ENCODE measurements at regions not wholly inside any gene's neighbourhood (a gene's known extent, or its start where the extent isn't known, plus 50 kb on each side); places are given as distances from the start of the nearest gene placed in this dataset.

- no peak for DNase-seq (ENCODE audit: low read depth)
Measured at GRCh38 chr2:2926009-2926857, 451.4 kb downstream of the EIPR1 start.

DNA sequence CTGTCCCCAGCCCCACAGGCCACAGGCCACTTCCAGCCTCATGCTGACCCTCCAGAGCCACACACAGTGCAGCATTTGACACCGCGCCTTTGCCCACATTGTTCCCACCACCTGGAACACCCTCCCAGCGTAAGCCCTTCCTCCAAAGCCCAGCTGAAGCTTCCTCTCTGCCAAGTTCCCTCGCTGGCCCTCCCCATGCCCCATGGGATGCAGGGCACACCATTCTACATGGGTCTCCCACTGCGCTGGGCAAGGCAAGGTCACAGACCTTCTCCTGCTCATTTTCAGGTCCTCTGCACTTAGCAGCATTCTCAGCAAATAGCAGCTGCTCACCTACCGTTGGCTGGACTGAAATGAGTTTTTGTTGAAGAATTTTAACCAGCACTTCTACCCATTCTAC is 455.5 kb downstream of the EIPR1 start:
- no peak for DNase-seq (ENCODE audit: low read depth)

GRCh38 chr2:2921011-2921720 is 456.5 kb downstream of the EIPR1 start:
- no peak for DNase-seq (ENCODE audit: low read depth)

DNA sequence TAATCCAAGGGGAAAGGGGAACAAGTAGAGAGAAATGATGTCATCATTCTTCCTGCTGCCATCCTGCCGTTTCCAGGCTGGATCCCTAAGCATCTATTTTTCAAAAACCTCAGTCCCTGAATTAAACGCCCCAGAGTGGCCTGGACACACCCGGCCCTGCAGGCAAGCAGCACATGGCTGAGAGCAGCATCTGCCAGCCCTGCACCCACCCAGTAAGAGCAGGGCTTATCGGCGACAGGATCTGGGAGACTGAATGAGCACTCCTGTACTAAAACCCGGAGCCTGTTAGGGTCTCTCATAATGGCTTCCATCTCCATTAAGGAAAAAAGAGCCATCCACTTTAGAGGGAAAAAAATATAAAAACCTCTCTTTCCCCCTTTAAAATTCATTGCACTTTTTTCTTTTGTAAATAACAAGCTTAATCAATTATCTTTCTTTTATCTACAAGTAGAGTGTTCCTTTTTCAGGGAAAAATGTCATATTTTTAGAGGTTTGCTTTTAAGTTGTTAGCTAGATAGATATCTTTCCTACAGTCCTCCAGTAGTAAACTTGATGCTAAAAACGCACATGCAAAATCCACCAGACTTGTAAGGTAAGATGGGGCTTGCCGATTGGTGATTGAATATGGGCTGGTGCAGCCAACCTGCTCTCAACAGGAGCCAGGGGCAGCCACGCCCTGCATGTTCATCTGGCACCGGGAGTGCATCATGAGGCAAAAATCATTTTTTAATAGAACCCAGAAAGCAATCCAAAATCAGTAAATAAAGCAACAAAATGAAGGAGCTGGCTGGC is 457.8 kb downstream of the EIPR1 start:
- DNase-seq (ENCODE audit: low read depth): no peak

DNA sequence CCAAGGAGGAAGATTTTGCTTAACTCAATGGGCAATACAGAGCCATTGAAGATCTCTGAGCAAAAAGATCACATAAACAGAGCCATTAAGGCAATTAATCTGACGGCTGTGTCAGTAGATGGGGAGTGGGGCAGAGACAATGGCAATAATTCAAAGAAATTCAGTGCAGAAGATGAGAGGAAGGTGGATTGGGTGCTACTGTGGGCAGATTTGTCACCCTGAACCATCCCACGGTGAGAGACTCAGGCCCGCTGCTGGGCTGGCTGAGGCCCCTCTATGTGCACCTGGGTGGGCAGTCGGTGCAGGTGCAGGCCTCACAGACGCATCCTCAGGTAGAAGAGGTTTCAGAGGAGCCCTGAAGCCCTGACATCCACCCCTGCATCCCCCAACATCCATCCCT is 458.6 kb downstream of the EIPR1 start:
- DNase-seq (ENCODE audit: low read depth): no peak

DNA sequence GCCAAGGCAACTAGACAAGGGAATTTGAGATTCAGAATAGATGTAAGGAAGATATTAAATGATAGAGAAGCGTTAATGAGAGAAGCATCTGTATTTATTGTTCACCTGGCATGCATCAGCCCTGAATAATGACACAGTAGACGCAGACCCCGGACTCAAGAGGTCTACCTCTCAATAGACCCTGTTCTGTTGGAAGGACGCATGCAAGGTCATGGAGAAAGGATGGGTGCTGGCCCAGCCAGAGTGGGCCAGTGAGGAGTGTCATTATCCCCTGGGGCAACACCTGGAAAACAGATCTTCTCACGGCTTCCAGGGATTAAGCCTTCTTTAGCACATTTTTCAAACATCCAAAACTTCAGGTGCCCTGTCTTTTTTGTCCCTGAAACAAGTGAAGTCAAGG is 461.0 kb downstream of the EIPR1 start:
- no peak for DNase-seq (ENCODE audit: low read depth)

DNA sequence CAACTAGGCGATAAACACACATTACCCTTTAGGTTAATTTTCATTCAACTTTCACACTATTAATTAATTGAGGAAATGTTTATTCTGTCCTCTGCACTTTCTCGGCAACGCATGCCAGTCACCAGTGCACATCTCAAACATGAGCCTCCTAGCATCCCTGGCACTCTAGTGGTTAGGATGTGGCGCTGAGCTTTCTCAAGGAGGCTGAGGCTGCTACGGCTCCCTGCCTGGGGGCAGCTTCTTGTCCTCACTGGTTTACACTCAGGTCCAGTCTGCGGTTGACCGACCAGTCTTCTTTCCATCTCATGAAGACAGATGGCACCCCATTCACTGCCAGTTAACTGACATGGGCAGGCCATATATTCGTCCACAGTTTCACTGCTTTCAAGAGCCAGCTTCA is 463.4 kb downstream of the EIPR1 start:
- DNase-seq (ENCODE audit: low read depth): no peak

- no peak for DNase-seq (ENCODE audit: low read depth)
Measured at GRCh38 chr2:2913601-2914120, 464.0 kb downstream of the EIPR1 start.

DNA sequence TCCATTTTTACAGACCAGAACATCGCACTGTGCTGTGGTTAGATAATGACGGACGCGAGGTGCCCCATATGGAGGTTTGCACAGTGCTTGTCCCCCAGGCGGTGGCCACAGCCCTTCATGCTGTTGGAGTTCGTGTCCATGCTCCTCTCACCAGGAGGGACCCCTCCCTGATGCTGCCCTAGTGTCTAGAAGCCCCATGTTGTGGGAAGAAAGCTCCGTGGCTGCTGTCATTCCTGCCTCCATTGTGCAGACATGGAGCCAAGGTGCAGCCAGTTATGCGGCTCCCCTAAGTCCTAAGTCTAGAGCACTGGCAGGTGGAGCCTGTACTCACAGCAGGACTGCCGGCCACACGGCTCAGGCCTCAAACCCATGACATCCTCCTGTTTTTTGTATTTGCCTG is 464.9 kb downstream of the EIPR1 start:
- DNase-seq (ENCODE audit: low read depth): no peak

GRCh38 chr2:2912293-2912692 is 465.3 kb downstream of the EIPR1 start:
- DNase-seq (ENCODE audit: low read depth): no peak

DNA sequence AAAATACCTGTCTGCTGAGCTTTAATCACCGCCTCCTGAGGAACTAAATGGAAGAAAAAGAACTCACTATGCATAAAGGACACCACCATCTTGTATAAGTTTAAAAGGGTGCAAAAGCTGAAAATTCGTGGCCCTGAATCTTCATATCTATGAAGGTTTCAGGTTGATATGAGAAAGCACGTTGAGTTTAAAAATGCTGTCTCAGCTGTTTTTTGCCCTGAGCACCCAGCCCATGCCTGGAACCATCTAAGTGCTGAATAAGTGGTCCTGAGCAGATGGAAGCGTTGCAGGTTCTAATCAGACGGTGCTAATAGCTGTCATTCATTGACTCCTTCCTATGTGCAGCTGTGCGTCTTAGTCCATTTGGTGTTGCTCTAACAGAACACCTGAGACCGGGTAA is 467.4 kb downstream of the EIPR1 start:
- DNase-seq (ENCODE audit: low read depth): no peak

GRCh38 chr2:2909086-2910035 is 468.3 kb downstream of the EIPR1 start:
- no peak for DNase-seq (ENCODE audit: low read depth)

- no peak for DNase-seq (ENCODE audit: low read depth)
Measured at GRCh38 chr2:2906091-2906490, 471.5 kb downstream of the EIPR1 start.

GRCh38 chr2:2904721-2905350 is 472.8 kb downstream of the EIPR1 start:
- no peak for DNase-seq (ENCODE audit: low read depth)

DNA sequence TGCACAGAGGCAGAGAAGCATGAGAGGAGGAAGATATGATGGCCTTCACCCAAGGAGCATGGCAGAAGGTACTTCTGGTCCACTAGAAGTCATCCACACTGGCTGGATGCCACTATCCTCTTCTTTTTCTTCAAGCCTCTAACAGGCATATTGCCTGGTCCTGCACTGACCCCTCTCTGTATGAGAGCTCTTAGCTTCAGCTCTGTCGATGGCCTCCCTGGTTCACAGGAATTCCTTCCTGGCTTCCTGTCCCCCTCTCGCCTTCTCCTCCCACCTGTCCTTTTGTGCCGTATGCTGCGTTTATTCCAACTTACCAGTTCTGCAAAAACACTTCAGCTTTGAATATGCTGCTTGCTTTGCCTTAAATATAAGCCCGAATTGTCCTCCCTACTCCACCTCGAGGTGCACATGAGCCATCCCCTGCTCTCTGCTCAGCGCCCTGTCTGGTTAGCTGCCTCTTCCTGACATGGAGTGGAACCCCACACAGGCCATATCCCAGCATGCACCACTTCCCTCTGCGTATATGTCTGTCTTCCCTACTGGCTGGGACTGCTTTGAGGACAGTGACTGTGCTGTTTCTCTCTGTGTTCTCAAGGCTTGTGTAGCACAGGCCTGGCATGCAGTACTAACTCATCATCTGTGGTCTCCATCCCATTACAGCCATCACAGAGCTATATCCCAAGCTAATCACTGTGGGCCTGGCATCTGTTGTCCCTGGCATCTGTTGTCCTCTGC is 474.9 kb downstream of the EIPR1 start:
- DNase-seq (ENCODE audit: low read depth): no peak

- DNase-seq (ENCODE audit: low read depth): no peak
Measured at GRCh38 chr2:2901384-2902345, 476.0 kb downstream of the EIPR1 start.

DNA sequence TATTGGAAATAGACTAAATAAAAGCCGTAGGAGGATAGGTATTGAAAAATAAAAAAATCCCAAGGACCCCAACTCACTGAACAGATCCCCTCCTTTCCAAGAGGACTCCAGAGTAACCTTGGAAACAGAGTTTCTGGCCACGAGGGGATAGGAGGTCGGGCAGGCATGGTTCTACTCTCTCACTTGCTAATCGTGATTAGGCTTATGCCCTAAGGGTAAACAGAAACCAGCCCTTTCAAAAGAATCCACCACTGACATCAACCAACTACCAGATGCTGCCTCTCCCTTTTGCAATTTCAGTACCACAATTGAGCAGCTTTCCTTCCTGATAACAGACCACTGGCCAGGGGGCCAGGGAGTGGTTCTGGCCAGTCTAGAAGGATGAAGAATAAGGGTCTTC is 477.8 kb downstream of the EIPR1 start:
- no peak for DNase-seq (ENCODE audit: low read depth)

- DNase-seq (ENCODE audit: low read depth): no peak
Measured at GRCh38 chr2:2898744-2899143, 478.9 kb downstream of the EIPR1 start.

GRCh38 chr2:2896643-2897042 is 481.0 kb downstream of the EIPR1 start:
- DNase-seq (ENCODE audit: low read depth): no peak
